HG03103 (cell line): ENCODE measurements at regions not wholly inside any gene's neighbourhood (a gene's known extent, or its start where the extent isn't known, plus 50 kb on each side); places are given as distances from the start of the nearest gene placed in this dataset.
"Not testable (repeated sequence)": the region's sequence is repeated elsewhere in the genome, so short reads cannot be mapped to it uniquely, and the experiment has no call there.

ENCODE experiments used
- ATAC-seq: cut with Tn5 transposase; IDR thresholded peaks from one replicate; pipeline ENCODE4 v1.9.1; 2021; ENCODE audit warnings: low read depth; ENCODE audit not compliant: unreplicated experiment

DNA sequence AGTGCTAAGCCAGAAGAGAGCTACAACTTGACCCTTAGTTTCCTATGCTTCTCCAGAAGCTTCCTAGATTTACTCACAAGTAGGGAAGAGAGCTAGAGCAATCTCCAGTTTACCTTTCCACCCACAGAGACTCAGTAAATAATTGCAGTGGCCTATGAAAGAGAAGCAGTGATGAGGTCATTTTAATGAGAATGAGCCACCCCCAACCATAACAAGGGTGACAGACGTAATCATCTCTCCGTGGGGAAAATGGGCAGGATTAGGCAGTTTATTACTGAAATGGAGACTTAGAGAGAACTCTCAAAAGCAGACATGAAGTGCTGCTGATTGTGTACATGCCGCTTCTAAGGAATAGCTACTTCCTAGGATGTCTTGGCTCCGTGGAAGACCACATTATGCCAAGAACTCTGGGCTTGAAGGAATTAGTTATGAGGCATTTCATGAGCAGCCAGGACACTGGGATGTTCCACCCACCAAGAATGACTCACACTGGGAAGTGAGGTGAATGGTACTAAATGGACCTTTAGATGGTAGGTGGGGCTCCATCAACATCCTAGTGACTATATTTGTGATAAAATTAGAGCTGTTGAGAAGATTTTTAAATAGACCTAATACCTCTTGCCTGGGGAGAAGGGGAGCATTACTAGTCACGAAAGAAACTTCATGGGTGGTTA, 160.9 kb downstream of the EDEM1 start:
- ATAC-seq, result no peak

DNA sequence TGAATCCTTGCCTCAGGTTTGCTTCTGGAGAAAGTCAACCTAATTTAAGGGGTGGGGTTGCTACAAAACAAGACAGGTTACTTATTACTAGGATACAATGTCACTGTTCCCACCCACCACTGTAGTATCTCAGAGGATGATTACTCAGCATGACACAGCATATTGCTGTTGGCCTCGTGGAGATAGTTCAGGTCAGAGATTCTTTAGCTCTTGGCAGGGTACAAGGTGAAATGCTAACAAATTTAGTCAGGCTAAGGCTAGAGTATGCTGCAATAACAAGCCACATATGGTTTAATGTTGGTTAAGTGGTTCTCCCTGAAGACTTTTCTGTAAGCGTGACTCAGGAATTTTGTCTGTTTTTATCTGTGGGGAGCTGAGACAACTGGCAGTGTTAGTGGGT, 161.8 kb downstream of the EDEM1 start:
- ATAC-seq, result no peak

DNA sequence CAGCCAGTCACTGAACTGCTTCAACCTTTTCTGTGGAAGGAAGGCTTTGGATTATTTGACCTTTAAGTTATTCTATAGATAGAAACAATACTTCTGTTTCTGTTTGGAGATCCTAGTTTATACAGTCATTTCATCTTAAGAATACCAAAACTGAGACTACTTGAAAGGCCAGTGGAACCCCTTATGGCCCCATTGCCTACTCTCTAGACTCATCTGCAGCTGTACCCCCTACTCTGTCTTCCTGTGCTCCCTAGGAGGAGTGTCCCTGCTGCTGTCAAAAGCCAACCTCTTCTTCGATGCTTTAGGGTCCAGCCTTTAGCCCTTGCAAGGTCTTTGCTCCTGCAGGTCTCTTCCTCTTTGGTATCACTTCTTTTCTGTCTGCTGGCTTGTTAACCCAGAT, 169.6 kb downstream of the EDEM1 start:
- no peak for ATAC-seq

DNA sequence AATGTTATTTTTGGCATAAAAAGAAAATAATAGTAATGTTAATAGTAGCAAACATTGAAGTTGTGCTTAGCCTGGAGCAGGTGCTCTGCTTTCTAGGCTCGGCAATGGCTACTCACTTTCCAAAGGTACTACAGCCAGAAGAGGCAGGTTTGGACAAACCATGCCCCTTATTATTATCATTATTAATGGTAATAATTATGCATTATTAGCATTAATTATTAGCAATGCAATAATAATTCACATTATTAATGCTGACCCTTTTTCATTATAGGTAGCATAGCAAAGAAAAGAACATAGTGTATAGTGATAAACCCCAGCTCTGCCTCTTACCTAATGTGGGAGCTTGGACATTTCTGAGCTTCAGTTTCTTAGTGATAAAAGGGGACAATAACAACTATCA, 171.4 kb downstream of the EDEM1 start:
- no peak for ATAC-seq

DNA sequence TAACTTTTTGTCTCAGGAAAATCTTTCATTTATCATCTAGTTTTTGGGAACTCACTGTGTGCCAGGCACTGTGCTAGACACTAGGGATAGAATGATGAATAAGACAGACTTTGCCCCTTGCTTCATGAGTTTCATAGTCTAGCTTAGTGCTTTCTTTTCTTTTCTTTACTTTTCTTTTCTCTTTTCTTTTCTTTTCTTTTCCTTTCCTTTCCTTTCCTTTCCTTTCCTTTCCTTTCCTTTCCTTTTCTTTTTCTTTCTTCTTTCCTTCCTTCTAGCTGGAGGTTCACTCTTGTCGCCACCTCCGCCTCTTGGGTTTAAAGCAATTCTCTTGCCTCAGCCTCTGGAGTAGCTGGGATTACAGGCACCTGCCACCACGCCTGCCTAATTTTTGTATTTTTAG, 172.9 kb downstream of the EDEM1 start:
- ATAC-seq, result no peak

DNA sequence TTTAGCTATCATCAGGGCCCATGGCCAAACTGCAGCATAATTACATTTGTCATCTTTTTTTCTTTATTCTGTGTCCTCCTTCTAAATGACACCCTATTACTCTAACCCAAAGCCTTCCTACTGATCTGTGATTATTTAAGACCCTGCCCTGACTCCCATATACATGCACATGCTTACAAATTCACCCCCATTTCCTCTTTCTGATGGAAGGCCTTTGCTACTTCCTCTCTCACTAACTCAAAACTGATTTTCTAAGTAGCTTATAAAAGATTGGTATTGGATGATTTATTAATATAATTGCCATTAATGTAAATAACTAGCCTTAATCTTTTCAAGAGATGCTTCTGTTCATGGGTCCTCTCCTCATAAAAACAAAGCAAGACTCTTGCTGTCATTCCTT, 179.2 kb downstream of the EDEM1 start:
- ATAC-seq, result no peak

DNA sequence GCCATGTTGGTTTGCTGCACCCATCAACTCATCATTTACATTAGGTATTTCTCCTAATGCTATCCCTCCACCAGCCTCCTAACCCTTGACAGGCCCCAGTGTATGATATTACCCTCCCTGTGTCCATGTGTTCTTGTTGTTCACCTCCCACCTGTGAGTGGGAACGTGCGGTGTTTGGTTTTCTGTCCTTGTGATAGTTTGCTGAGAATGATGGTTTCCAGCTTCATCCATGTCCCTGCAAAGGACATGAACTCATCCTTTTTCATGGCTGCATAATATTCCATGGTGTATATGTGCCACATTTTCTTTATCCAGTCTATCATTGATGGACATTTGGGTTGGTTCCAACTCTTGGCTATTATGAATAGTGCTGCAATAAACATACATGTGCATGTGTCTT, 184.0 kb downstream of the EDEM1 start:
- not testable (repeated sequence) for ATAC-seq

DNA sequence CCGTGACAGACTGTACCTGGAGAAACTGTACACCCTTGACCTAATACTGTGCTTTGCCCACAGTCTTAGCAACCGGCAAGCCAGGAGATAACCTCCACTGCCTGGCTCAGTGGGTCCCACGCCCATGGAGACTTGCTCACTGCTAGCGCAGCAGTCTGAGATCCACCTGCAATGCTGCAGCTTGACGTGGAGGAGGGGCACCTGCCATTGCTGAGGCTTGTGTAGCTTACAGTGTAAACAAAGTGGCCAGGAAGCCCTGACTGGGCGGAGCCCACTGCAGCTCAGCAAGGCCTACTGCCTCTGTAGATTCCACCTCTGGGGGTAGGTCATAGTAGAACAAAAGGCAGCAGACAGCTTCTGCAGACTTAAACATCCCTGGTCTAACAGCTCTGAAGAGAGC, 189.3 kb downstream of the EDEM1 start:
- ATAC-seq, result no peak

DNA sequence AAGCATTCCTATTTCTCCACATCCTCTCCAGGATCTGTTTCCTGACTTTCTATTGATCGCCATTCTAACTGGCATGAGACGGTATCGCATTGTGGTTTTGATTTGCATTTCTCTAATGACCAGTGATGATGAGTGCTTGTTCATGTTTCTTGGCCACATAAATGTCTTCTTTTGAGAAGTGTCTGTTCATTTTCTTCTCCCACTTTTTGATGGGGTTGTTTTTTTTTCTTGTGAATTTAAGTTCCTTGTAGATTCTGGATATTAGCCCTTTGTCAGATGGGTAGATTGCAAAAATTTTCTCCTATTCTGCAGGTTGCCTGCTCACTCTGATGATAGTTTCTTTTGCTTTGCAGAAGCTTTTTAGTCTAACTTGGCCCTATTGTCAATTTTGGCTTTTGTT, 191.8 kb downstream of the EDEM1 start:
- not testable (repeated sequence) for ATAC-seq

DNA sequence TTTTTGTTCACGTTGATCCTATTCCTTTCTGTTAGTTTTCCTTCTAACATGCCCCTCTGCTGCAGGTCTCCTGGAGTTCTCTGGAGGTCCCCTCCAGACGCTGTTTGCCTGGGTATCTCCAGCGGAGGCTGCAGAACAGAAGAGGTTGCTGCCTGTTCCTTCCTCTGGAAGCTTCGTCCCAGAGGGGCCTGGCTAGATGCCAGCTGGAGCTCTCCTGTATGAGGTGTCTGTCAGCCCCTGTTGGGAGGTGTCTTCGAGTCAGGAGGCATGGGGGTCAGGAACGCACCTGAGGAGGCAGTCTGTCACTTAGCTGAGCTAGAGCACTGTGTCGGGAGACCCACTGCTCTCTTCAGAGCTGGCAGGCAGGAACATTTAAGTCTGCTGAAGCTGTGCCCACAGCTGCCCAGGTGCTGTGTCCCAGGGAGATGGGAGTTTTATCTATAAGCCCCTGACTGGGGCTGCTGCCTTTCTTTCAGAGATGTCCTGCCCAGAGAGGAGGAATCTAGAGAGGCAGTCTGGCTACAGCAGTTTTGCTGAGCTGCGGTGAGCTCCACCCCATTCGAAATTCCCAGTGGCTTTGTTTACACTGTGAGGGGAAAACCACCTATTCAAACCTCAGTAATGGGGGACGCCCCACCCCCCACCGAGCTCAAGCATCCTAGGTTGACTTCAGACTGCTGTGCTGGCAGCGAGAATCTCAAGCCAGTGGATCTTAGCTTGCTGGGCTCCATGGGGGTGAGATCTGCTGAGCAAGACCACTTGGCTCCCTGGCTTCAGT, 196.2 kb downstream of the EDEM1 start:
- ATAC-seq, result not testable (repeated sequence)

DNA sequence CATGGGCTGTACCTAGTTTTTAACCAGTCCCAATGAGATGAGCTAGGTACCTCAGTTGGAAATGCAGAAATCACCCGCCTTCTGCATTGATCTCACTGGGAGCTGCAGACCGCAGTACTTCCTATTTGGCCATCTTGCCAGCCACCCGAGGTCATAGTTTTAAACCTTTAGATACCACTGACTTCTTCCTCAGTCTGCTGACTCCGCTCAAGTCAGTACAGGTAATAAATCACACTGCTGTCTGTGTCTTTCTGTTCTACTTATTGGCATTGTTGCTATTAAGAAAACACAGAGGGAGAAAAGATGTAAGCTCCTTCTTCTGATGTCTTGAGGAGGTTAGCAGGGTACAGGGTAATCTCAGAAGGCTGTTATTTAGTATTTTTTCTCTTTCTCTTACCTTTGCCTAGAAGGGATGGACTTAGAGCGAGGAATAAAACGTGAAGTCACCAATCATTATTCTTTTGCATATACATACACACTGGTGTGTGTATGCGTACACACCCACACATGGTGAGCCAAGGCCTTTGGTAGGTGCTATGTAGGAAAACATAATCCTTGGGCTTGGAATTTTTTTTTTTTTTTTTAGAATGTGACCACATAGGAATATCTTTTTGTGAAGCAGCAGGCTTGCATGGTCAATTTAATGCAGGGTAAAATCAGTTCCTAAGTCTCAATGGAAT, 197.2 kb downstream of the EDEM1 start:
- no peak for ATAC-seq

DNA sequence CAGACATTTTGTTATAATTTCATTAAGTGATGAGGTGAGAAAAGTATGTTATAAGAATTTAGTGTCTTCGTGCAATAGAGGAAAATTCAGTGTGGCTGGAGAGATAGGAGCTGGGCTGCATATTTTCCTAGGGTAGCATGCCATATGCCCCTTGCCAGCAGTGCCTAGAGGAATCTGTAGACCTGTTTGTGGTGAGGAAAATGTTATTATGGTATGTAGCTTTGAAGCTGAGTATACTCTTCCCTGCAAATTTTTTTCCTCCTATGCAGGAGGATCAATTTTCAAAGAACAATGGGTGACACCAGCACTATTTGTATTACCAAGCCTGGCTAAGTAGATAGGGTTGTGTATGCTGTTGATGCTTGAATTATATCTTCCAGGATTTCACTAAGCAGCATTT, 200.6 kb downstream of the EDEM1 start:
- no peak for ATAC-seq

DNA sequence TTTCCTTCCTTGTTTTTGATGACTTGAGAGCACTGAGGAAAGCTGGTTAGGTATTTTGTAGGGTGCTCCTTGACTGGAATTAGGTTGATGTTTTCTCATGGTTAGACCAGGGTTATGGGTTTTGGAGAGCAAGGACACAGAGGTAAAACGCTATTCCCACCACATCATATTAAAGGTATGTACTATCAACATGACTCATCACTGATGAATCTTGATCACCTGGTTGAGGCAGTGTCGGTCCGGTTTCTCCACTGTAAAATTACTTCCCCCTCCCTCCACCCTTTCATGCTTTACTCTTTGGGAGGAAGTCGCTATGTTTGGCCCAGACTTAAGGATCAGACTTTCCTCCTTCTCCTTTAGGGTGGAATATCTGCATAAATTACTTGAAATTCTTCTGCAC, 201.6 kb downstream of the EDEM1 start:
- no peak for ATAC-seq

DNA sequence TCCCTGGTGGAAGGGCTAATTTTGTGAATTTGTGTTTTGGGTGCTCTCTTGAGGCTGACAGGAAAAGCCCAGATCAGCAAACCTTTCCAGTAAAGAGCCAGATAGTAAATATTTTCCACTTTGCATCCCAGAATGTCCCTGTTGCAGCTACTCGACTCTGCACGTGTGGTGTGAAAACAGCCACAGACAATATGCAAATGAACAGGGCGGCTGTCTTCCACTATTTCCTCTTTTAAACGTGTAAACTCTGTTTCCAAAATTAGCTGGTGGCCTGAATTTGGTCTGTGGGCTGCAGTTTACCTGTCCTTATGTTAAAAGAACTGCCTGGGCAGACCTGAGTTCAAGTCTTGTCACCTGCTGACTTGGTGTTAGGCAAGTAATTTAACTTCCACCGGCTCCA, 202.7 kb downstream of the EDEM1 start:
- ATAC-seq, result no peak

DNA sequence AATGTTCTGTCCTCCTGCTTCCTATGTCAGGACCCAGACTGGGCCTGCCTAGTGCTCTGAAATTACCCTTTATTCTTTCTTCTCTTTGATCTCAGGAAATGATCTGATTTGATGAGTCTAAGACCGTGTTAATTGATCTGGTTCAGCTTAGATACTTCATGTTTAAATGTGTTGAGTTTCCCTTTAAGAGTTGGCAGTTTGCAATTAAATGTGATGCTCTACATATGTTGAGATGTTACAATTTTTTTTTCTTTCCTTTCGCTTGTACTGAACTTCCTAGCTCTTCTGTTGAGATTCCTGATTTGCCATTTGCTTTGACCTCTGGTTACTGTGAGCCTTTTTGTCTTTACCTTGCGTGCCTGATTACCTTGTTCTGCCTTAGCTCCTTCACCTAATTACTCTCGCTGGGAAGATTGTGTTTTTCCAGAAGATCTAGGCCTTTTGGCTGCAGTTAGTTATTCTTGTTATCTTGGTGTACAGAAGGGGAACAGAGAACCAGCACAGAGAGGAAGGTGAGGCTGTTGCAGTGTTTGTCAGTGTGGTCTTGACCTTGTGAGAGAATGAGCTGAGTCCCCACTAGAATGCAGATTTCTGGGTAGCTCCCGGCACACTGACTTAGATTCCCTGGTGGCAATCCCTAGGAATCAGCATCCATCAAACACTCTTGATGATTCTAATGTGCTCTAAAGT, 203.6 kb downstream of the EDEM1 start:
- ATAC-seq, result no peak

DNA sequence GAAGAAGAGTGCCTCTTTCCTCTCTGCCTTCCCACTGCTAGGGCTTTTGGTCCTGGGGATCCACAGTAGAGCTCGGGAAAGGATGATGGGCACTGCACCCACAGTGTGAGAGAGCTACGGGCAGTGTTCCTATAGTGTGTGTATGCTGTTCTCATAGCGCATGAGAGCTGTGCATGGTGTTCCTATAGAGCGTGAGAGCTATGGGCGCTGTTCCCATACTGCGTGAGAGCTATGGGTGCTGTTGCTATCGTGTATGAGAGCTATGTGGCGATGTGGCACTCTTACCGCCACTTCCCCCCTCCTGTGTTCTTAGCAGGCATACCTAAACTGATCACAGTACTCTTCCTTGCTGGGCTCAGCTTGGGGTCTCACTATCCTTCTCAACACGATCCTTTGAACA, 213.5 kb downstream of the EDEM1 start:
- ATAC-seq, result no peak

DNA sequence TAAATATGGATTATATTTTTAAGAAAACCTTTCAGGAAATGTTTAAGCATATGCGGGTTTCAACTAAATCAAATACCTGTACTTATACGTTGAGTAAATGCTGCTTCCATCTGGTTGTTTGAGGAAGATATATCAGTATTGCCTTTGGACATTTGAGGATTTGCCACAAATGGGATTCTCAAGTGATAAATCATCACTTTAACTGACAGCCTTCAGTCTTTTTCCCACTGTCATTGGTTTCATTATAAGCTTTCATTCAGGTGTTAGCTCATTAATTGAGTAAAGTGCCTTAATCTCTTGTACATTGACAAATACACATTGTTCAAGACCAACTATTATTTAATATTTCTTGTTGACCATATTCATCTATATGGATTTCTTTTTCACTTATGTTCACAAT, 217.2 kb downstream of the EDEM1 start:
- no peak for ATAC-seq

DNA sequence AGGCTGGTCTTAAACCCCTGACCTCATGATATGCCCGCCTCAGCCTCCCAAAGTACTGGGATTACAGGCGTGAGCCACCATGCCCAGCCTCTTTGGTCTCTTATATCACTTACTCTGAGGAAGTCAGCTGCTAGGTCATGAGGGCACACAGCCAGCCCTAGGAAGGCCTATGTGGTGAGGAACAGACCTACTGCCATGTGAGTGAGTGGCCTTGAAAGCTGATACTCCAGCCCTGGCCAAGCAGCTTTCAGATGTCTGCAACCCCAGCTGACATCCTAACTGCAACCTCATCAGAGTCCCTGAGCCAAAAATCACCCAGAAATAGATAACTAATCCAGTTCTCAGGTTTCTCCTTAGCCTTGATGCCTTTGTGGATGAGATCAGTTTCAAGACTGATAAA, 224.3 kb downstream of the EDEM1 start:
- ATAC-seq, result no peak

DNA sequence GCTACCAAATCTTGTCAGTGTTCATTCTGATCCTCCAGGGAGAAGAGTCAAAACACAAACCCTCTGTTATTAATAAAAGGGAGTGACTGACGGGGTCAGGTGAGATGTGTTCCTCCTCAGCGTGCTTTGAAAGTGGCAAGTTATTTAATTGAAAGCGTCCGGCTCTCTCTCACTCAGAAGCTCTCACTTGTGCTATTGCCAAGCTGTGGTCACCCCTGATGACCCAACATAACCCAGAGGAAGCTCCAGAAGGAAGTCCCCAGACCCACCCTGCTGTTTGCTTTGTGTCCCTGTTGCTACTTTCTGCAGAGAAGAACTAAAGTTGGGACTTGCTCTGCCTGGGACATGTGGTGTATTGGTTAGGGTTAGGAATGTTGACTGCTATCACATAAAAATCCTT, 235.6 kb downstream of the EDEM1 start:
- ATAC-seq, result no peak

DNA sequence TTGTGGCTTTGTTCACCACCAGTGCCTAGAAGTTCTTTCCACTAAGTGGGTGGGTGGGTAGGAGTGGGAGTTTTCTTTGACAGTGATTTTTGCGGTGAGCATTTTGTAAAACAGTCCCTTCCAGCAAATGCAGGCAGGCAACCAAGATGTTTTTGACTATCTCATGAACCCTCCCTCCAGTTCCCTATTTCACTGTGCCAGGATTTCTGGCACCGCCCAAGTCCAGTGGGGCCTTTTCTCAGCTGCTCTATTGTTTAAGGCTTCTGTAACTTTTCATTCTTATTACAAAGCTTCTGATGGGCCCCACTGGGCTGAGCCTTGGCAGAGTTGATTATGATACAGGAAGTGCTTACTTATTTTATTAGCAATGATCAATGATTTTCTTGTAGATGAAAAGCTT, 236.0 kb downstream of the EDEM1 start:
- no peak for ATAC-seq

DNA sequence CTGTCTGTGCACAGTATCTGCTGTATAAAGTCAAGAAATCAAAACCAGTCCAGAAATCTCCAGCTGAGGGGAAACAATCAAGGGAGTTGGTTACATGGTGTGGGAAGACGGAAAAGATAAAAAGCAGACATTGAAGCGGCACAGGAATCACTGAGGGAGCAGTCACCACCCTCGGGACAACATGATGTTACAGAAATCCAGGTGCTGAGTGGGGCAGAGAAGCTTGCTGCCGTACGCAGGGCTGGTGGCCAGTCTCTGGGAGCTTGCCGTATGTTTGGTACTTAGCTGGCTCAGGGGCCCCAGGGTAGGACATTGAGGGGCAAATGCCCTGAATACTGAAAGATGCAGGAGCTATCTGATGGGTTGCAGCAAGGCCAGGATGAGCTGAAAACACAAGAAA, 237.9 kb downstream of the EDEM1 start:
- no peak for ATAC-seq
